ENCODE measurements at regions not wholly inside any gene's neighbourhood (a gene's known extent, or its start where the extent isn't known, plus 50 kb on each side); places are given as distances from the start of the nearest gene placed in this dataset.

DNA sequence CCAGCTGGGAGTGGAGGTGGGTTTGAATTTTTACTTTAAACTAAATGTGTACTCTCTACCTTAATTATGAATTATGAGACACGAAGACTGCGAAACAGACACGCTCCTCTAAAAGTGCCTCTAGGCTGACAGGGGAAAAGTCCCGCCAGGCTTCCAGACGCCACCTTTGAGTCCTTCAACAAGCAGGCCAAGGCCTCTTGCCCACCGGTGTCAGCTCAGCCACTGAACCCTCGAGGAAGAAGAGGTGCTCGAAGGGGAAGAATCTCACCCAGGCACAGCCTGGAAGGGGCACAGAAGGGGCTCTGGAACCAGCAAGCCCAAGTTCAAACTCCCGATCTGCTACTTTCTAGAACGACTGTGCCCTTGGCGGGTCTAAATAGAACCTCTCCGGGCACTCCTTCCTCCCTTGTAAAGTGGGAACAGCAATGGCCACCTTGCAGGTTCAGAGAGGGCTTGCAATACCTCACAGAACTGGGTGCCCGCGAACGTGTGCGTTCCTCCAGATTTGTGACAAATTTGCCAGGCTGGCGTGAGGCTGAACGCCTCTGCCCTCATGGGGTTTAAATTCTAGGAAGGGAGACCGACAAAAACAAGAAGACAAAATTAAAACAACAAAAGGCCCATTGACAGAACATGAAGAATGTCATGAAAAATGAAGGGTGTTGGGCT lies 158.5 kb upstream of the GRK3 start:
- TF ChIP-seq CTCF (IDR thresholded peaks at IDR 0.05) (no peak), POLR2A (IDR thresholded peaks at IDR 0.05) (no peak)
